NCI-H345 (cell line): ENCODE measurements at regions not wholly inside any gene's neighbourhood (a gene's known extent, or its start where the extent isn't known, plus 50 kb on each side); places are given as distances from the start of the nearest gene placed in this dataset.
A peak's percentile ranks its signal among the peaks of the same experiment; 100 is the strongest.
"Not testable (repeated sequence)": the region's sequence is repeated elsewhere in the genome, so short reads cannot be mapped to it uniquely, and the experiment has no call there.

Experiments
- DNase-seq: peaks from one replicate; lab custom pipeline; 2025; lab: John Stamatoyannopoulos, UW

DNA sequence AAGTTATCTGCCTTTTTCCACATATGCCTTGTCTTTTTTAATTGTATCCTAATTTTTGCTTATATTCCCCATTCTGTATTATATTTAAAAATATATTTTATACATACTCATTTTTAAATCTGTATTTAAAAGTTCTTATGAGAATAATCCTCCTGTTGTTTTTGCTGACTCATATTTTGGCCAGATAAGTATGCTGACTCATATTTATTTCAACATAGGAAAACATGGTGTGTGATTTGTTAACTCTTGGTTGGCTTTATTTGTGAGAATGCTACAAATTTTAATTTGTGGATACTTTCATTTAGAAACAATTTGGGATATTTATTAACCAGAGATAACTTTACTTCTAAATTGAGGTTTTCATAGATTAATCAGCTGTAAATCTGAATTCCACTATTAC lies 587.7 kb downstream of the CPS1 start:
- DNase-seq, result no peak

DNA sequence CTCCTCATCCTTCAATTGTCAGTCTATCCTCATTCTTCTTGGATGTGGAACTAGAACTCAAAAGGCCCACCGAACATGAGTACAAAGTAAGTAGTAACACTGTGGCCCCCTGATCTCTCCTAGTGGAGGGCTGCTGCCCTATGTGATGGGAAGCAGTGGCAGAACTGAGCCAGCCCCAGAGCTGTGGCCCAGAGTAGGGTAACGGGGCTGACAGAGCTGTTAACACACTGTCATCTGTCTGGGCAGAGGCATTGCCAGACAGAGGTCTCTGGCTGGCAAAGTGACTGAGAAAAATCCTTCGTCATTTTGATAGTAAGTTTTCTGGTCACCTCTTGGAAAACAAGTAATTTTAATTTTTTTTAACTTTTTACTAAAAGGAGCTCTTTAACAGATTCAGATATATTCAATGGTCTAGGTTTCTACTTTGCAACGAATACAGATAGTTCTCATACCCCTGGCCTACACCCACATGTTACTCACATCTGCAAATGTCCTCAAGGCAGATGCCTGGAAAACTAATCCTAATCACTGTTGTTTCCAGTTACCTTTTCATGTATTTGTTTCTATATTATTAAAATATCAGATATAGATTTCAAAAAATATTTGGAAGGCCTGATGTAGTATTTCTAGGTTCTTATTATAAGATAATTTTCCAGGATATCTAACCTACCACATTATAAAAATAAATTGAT lies 588.7 kb downstream of the CPS1 start:
- no peak for DNase-seq

GRCh38 chr2:211149731-211150130 lies 593.3 kb downstream of the CPS1 start:
- DNase-seq, result no peak

DNA sequence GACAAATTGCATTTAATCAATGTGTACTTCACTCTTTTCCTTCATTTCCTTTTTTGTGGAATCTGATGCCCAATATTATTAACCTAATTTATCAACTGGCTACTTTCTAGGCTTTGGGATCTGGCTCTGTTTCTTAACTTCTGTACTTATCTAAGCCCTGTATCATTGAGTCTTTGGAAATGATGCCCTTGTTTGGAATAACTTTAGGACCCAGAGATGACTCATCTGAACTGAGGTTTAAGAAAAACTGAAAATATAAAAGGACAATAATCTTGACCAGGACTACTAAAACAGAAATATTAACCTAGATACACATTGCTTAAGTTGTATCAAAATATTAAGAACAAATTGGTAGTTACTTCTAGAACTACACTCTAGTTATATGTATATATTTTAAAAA lies 600.8 kb downstream of the CPS1 start:
- DNase-seq, result no peak

- DNase-seq, result peak; percentile 80
Measured at GRCh38 chr2:211157856-211158463, 601.6 kb downstream of the CPS1 start.

- DNase-seq, result no peak
Measured at GRCh38 chr2:211159972-211160371, 603.6 kb downstream of the CPS1 start.

- DNase-seq, result no peak
Measured at GRCh38 chr2:211161236-211161635, 604.8 kb downstream of the CPS1 start.

- DNase-seq, result no peak
Measured at GRCh38 chr2:211162911-211163310, 606.5 kb downstream of the CPS1 start.

DNA sequence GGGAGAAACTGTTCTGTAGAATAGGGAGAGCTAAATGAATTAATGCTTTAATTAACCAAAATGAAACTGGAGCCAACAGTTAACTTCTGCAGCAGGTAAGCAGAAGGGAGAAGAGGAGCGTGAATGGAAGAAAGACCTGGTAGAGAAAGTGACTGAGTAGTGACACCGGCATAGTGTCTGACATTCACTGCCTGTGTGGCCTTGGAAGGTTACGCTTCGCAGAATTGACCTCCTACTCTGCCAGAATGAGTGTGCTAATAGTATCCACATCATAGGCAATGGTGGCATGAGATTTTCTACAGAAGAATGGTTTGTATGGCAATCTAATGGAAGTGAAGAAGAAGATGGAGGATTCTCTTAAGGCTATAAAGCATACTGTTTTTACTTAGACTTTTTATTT lies 614.4 kb downstream of the CPS1 start:
- DNase-seq, result no peak

DNA sequence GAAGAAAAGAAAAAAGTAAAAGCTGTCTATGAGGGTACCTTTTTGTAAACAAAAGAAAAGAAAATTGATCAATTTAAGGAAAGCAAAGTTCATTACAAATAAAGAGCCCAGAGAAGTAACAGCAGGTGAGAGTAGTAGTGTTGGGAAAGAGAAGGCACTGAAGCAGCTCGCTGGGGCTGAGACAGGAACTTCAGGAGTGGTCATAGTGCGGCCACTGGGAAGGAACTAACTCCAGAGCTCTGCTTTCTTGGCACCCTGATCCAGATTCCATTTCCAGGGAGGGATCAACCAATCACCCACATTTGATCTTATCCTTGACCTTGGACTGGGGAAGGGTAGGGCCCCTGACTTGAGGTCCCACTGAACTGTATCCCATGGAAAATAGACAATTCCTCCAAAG lies 617.6 kb downstream of the CPS1 start:
- no peak for DNase-seq

DNA sequence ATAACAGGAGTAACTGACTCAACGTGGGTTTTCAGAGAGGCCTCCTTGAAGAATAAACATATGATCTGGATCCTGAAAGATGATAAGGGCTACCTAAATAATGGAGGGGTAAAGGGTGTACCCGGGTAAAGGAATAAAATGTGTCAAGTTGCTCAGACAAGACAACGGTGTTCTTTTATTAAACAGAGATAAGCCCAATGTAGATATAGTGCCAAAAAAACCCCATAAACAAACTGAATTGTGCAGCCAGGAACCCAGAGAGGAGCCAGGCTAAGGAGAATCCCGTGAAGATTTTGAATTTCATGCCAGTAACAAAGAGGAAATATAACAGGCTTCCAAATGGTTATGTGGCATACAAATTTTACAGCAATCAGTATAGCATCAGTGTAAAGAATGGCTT lies 618.2 kb downstream of the CPS1 start:
- DNase-seq, result no peak

DNA sequence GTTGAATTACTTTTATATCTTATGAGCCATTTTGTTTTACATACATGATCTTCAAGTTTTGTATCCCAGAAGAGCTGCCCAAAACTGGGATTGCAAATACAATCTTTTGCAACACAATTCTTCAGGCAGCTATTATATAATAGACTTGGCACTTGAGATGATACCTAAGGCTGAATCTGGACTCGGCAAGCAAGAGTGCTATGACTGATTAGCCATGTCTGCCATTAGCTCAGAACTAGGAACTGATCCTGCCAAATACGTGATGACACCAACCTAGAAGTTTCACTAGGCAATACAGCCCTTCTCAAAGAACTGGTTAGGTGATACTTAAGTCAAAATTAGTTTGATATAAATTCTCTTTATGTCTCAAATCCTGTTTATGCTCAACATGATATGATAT lies 619.6 kb downstream of the CPS1 start:
- DNase-seq, result no peak

- DNase-seq, result no peak
Measured at GRCh38 chr2:211176514-211177141, 620.2 kb downstream of the CPS1 start.

- no peak for DNase-seq
Measured at GRCh38 chr2:211181626-211182025, 625.2 kb downstream of the CPS1 start.

GRCh38 chr2:211187602-211188001 lies 631.2 kb downstream of the CPS1 start:
- DNase-seq, result no peak

- no peak for DNase-seq
Measured at GRCh38 chr2:211203986-211204385, 647.6 kb downstream of the CPS1 start.

DNA sequence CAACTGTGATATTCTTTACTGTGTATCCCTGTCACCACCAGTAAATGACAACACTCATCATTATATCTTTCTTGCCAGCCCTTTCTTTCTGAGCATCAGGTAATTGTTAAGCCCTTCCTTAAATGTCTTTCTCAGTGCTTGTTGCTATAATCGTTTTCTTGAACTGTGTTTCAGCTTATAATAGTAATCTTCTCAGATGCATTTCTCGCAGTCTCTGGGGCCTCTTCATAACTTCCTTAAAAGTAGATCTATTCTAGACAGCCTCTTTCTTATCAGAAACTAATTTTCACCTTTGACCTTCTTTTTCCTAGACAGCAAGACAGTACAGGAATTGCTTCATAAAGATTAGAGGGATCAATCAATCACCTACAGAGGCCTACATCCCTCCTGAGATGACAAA lies 648.1 kb downstream of the CPS1 start:
- DNase-seq, result no peak

- DNase-seq, result no peak
Measured at GRCh38 chr2:211204902-211205301, 648.5 kb downstream of the CPS1 start.

DNA sequence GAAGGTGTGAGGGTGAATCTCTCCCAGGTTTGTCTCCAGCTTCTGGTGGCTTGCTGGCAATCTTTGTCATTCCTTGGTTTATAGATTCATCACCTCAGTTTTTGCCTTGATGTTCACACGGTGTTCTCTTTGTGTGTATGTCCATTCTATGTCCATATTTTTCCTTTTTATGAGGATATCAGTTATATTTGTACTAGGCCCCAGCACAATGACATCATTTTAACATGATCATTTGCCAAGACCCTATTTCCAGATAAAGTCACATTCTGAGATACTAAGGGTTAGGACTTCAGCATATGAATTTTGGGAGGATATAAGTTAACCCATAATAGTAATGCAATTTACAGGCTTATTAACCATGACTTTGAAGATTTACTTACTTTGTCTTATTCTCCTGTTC lies 649.0 kb downstream of the CPS1 start:
- no peak for DNase-seq

- no peak for DNase-seq
Measured at GRCh38 chr2:211205836-211206235, 649.4 kb downstream of the CPS1 start.

DNA sequence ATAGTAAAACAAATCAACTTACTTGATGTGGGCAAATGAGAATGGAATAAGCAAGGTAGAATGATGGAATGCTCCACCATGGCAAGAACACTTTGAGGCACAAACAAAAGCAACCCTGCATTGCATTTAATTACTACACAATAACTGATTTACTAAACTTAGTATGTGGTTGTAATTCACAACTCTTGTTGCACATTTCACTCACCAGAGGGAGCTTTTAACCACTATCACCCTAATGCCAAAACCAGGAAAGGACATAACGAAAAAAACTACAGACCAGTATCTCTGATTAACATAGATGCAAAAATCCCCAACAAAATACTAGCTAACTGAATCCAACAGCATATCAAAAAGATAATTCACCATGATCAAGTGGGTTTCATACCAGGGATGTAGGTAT lies 659.8 kb downstream of the CPS1 start:
- DNase-seq, result no peak

- not testable (repeated sequence) for DNase-seq
Measured at GRCh38 chr2:211219548-211219947, 663.1 kb downstream of the CPS1 start.

DNA sequence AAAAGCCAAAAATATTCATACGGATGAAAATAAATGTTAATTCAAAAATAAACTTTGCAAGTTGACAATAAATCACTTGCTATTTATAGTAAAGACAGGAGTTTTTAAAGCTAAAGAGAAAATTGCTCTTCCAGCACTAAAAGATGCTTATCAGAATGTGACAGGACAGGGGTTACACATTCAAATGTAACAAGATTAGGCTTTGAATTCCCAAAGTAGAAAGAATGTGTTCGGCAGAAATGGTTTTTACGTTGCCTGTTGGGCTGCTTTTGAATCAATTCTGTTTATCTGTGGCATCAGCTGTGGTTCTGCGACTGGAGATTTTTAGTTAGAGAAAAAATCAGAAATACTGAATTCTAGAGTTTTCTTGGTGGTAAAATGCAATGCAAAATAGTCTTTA lies 669.4 kb downstream of the CPS1 start:
- DNase-seq, result no peak

DNA sequence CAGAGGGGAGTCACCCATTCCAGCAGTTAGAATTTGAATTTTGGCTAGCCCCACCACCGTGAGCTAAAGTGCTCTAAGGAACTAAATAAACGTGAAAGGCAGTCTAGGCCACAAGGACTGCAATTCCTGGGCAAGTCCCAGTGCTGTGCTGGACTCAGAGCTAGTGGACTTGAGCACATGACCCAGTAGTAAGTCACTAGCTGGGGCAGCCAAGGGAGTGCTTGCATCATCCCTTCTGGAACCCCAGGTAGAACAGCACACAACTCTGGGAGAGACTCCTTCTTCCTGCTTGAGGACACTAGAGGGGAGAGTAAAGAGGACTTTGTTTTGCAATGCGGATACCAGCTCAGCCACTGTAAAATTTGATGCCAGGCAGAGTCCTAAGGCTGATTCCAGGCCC lies 672.2 kb downstream of the CPS1 start:
- DNase-seq, result no peak
